ENCODE measurements at regions not wholly inside any gene's neighbourhood (a gene's known extent, or its start where the extent isn't known, plus 50 kb on each side); places are given as distances from the start of the nearest gene placed in this dataset.
"Not testable (repeated sequence)": the region's sequence is repeated elsewhere in the genome, so short reads cannot be mapped to it uniquely, and the experiment has no call there.

- no peak for DNase-seq (ENCODE audit: low spot score)
- intact Hi-C loops (cut with DNase I), result no loop called here
Observed at GRCh38 chr14:22194664-22195063, 394.4 kb downstream of the DAD1 start.

- DNase-seq (ENCODE audit: low spot score), result no peak
- intact Hi-C loops (cut with DNase I), result no loop called here
Observed at GRCh38 chr14:22190411-22191191, 398.4 kb downstream of the DAD1 start.

- intact Hi-C loops (cut with DNase I), result no loop called here
- no peak for DNase-seq (ENCODE audit: low spot score)
Observed at GRCh38 chr14:22189881-22190280, 399.1 kb downstream of the DAD1 start.

DNA sequence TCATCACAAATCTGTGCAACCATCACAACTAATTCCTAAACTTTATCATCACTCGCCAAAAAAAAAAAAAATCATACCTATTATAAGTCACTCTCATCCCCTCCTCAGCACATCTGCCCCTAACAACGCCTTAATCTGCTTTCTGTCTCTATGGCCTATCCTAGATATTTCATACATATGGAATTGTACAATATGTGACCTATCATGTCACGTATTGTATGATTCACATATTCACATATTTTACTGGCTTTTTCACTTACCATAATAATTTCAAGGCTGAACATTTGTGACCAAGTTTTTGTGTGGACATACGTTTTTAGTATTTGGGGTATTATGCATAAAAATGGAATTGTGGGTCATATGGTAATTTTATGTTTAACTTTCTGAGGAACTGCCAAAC, 400.7 kb downstream of the DAD1 start:
- intact Hi-C loops (cut with DNase I), result no loop called here
- DNase-seq (ENCODE audit: low spot score), result no peak

DNA sequence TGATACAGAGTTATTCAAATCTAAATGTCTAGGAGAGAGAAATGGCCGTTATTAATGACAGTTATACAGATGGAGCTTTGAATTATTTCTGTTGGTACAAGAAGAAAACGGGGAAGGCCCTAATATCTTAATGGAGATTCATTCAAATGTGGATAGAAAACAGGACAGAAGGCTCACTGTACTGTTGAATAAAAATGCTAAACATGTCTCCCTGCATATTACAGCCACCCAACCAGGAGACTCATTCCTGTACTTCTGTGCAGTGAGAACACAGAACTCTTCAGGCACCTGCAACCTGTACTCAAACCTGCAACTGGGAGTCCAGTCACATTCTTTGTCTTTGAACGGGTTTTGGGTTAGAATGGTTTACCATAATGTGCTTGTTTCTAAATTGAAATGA, 403.2 kb downstream of the DAD1 start:
- intact Hi-C loops (cut with DNase I), result no loop called here
- no peak for DNase-seq (ENCODE audit: low spot score)

DNA sequence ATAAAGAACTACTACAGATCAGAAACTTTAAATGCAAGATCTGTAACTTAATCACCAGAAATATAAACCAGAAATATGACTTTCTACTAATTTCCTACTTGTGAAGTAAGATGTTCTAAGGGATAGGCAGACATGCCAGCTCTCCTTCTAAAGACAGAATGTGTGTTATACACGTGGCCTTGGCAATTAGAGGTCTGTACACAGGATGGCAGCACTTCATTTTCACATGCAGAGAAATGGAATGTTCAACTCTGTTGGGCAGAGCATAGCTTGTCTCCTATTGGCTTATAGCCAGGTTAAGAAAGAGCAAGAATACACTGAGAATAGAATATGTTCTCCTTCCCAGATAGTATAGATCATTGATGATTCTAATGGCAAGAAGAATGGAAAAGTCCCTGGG, 403.8 kb downstream of the DAD1 start:
- no peak for DNase-seq (ENCODE audit: low spot score)
- intact Hi-C loops (cut with DNase I), result no loop called here

- intact Hi-C loops (cut with DNase I), result no loop called here
- DNase-seq (ENCODE audit: low spot score), result no peak
Observed at GRCh38 chr14:22184830-22185168, 404.2 kb downstream of the DAD1 start.

- intact Hi-C loops (cut with DNase I), result no loop called here
Observed at GRCh38 chr14:22184157-22184829, 404.7 kb downstream of the DAD1 start.

DNA sequence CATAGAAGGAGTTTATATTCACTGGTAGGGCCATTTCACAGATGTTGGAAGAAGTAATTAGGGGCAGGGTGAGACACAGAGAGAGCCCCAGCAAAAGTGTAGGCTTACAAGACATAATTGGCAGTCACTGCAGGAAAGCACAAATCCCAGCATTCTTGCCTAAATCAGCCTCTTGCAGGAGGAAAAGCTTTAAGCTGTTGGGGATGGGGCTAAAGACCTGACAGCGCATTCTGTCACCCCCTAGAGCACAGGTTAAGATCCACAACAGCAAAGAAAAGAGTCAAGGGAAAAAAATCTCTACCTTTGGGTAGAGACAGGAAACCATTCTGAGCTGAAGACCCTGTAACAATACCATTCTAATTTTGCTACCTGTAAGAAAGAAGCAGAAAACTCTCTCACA, 409.0 kb downstream of the DAD1 start:
- intact Hi-C loops (cut with DNase I), result no loop called here
- no peak for DNase-seq (ENCODE audit: low spot score)

More at GRCh38 chr14:22184157-22184829, 404.7 kb downstream of the DAD1 start:
- DNase-seq (ENCODE audit: low spot score), result no peak

GRCh38 chr14:22179190-22179589, 409.8 kb downstream of the DAD1 start:
- DNase-seq (ENCODE audit: low spot score), result no peak
- intact Hi-C loops (cut with DNase I), result no loop called here

- DNase-seq (ENCODE audit: low spot score), result no peak
Observed at GRCh38 chr14:22178333-22178839, 410.6 kb downstream of the DAD1 start.

DNA sequence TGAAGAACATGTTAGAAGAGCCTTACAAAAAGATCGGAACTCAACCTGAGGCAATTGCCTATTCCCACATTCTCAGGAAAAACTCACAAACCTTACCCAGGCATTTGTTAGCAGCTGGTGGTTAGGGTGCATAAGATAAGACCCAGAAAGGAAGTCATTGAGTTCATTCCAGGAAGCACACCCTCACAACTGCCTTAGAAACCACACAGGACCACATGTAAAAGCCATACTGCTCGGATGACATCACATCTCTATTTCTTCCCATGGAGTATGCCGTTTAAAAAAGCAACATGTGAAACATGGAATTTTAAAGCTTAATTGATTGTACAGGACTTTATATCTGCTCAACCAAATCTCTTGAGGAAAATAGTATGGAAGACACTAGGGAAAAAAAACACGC, 411.2 kb downstream of the DAD1 start:
- intact Hi-C loops (cut with DNase I), result no loop called here
- no peak for DNase-seq (ENCODE audit: low spot score)

More at GRCh38 chr14:22178333-22178839, 410.6 kb downstream of the DAD1 start:
- intact Hi-C loops (cut with DNase I), result no loop called here

DNA sequence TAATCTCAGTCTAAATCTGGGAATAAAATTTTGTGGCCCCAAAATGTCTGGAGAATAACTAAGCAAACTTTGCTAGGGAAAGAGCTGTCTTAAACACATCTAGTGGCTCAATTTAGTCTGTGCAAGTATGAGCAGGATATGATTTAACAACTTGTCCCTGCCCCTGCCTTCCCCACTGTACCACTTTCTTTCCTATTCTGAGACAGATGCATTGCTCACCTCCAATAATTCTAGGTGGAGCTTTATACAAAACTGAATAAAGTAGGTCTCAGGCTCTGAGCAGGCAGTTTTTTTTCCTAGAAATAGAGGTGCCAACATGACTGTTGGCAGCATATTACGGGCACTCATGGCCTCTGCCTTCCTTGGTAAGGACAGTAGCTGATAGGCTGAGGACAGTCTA, 412.1 kb downstream of the DAD1 start:
- no peak for DNase-seq (ENCODE audit: low spot score)
- intact Hi-C loops (cut with DNase I), result no loop called here

GRCh38 chr14:22175278-22175558, 413.8 kb downstream of the DAD1 start:
- intact Hi-C loops (cut with DNase I); DNase-seq (ENCODE audit: low spot score): not testable (repeated sequence)

DNA sequence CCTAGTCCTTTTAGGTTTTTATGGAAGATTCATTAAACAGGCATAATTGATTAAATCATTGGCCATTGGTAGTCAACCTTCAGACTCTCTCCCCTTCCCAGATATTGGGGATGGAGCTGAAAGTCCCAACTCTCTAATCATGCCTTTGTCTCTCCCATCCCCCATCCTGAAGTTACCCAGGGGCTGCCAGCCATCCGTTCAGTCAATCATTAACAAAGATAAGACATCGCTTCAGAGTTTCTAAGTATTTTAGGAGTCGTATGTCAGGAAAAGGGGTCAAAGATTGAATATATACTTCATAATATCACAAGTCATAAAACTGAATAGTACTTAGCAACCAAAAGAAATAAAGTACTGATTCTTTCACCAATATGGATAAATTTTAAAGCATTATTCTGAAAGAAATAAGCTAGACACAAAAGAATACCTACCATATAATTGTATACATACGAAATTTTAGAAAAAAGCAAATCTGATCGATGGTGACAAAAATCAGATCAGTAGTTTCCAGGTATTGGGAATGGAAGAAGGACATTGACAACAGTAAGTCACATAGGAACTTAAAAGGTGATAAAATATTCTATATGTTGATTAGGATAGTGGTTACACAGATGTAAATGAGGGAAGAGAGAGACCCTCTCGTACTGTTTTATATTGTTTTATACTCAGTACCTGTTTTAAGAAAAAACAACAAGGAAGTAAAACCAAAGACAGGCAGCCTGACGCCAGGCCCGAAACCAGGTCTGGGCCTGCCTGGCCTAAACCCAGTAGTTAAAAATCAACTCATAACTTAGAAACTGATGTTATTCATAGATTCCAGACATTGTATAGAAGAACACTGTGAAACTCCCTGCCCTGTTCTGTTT, 414.4 kb downstream of the DAD1 start:
- DNase-seq (ENCODE audit: low spot score), result no peak
- intact Hi-C loops (cut with DNase I), result no loop called here

GRCh38 chr14:22168092-22168955, 420.7 kb downstream of the DAD1 start:
- intact Hi-C loops (cut with DNase I), result no loop called here
- no peak for DNase-seq (ENCODE audit: low spot score)

GRCh38 chr14:22164616-22165015, 424.4 kb downstream of the DAD1 start:
- intact Hi-C loops (cut with DNase I), result no loop called here
- no peak for DNase-seq (ENCODE audit: low spot score)

DNA sequence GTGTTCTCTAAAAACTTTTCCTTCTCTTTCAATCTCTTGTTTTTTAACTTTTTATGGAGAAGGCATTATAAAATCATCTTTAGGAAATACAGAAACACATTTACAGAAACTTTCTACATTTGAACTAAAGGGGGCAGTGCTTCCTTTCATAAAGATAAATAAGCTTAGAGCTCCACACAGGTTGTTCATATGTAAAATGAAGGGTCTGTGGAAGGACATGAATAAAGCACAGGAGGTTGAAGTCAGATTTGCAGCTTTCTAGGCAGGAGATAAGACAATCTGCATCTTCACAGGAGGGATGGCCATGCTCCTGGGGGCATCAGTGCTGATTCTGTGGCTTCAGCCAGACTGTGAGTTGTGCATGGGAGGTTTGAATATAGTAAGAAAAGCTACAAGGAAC, 426.0 kb downstream of the DAD1 start:
- intact Hi-C loops (cut with DNase I), result no loop called here
- no peak for DNase-seq (ENCODE audit: low spot score)

- intact Hi-C loops (cut with DNase I), result no loop called here
- DNase-seq (ENCODE audit: low spot score), result no peak
Observed at GRCh38 chr14:22159957-22160356, 429.1 kb downstream of the DAD1 start.

- intact Hi-C loops (cut with DNase I), result no loop called here
Observed at GRCh38 chr14:22159099-22159498, 429.9 kb downstream of the DAD1 start.

More at GRCh38 chr14:22159099-22159498, 429.9 kb downstream of the DAD1 start:
- no peak for DNase-seq (ENCODE audit: low spot score)
